SU-DHL-6 (cell line): ENCODE measurements at regions not wholly inside any gene's neighbourhood (a gene's known extent, or its start where the extent isn't known, plus 50 kb on each side); places are given as distances from the start of the nearest gene placed in this dataset.

Experiments used
- H2AFZ ChIP-seq: fragments of 200-600 bp; sonication (generic); 2 replicates; pipeline ENCODE4 v1.6.1; 2014; ENCODE audit warnings: low read depth, mild to moderate bottlenecking, moderate library complexity, mixed read lengths, antibody characterized with exemption, low read length; ENCODE audit not compliant: severe bottlenecking
- H3F3A ChIP-seq: fragments of 200-600 bp; shearing (Covaris generic); 2 replicates; pipeline ENCODE4 v1.6.0; 2016; ENCODE audit warnings: antibody characterized with exemption, mild to moderate bottlenecking; ENCODE audit not compliant: insufficient read depth
- H3K27ac ChIP-seq: fragments of 200-600 bp; sonication (generic); 2 replicates; pipeline ENCODE4 v1.5.1; 2016; ENCODE audit warnings: low read depth, mild to moderate bottlenecking, low read length, moderate library complexity, mixed read lengths
- H3K27me3 ChIP-seq: fragments of 200-600 bp; sonication (generic), shearing (Covaris generic); 2 replicates; pipeline ENCODE4 v1.6.0; 2014; ENCODE audit warnings: mild to moderate bottlenecking, low read length
- H3K36me3 ChIP-seq: fragments of 200-600 bp; sonication (generic); 2 replicates; pipeline ENCODE4 v1.6.1; 2014; ENCODE audit warnings: mild to moderate bottlenecking, low read length, mixed read lengths
- H3K4me2 ChIP-seq: fragments of 300-600, 200-600 bp; shearing (Covaris generic), sonication (generic); 2 replicates; pipeline ENCODE4 v1.6.0; 2014; ENCODE audit warnings: low read length, low read depth, mild to moderate bottlenecking; ENCODE audit not compliant: poor library complexity, severe bottlenecking
- H3K4me3 ChIP-seq: fragments of 200-600 bp; sonication (generic); 2 replicates; pipeline ENCODE4 v1.5.1; 2014; ENCODE audit warnings: antibody characterized with exemption, low read length, mild to moderate bottlenecking, mixed read lengths; ENCODE audit not compliant: insufficient read depth, poor library complexity, severe bottlenecking
- H3K79me2 ChIP-seq: fragments of 200-600 bp; sonication (generic); 2 replicates; pipeline ENCODE4 v1.6.1; 2014; ENCODE audit warnings: mild to moderate bottlenecking, low read length, moderate library complexity; ENCODE audit not compliant: insufficient read depth
- H3K9ac ChIP-seq: fragments of 200-600 bp; sonication (generic); 2 replicates; pipeline ENCODE4 v1.7.0; 2014; ENCODE audit warnings: mild to moderate bottlenecking, low read length
- H3K9me2 ChIP-seq: fragments of 200-600 bp; sonication (generic); replicated peaks from 2 replicates; pipeline ENCODE4 v1.6.1; 2014; ENCODE audit warnings: low read length; ENCODE audit not compliant: insufficient read depth
- H3K9me3 ChIP-seq: fragments of 200-600 bp; sonication (generic); 2 replicates; pipeline ENCODE4 v1.6.1; 2014; ENCODE audit warnings: low read length, mixed read lengths; ENCODE audit not compliant: insufficient read depth
- H4K20me1 ChIP-seq: fragments of 200-600 bp; sonication (generic); 2 replicates; pipeline ENCODE4 v1.6.1; 2014; ENCODE audit warnings: low read depth, mild to moderate bottlenecking, antibody characterized with exemption, low read length, moderate library complexity, mixed read lengths
- CTCF ChIP-seq: fragments of 200-600 bp; sonication (generic); IDR thresholded peaks from one replicate; pipeline ENCODE4 v1.5.1; 2017; ENCODE audit warnings: antibody characterized with exemption, mild to moderate bottlenecking, low read length, moderate library complexity; ENCODE audit not compliant: insufficient read depth, poor library complexity, severe bottlenecking
- EZH2phosphoT487 ChIP-seq: fragments of 200-600 bp; sonication (generic), shearing (Covaris generic); conservative IDR thresholded peaks from 2 replicates; pipeline ENCODE4 v1.6.1; 2018; ENCODE audit warnings: mild to moderate bottlenecking, antibody characterized with exemption, low read length, moderate library complexity, mixed read lengths

- Histone ChIP-seq H3K79me2 (no peaks in the 10 kb centered on the region), H3K9ac (no peak overlapping the region), H3K27me3 (no peaks in the 10 kb centered on the region), H2AFZ (no peak overlapping the region), H3K27ac (no peak overlapping the region), H3F3A (no peaks in the 10 kb centered on the region), H3K9me3 (no peaks in the 10 kb centered on the region), H3K4me2 (no peak overlapping the region), H4K20me1 (no peaks in the 10 kb centered on the region), H3K36me3 (no peaks in the 10 kb centered on the region), H3K4me3 (no peak overlapping the region), H3K9me2 (no peaks in the 10 kb centered on the region)
- TF ChIP-seq EZH2phosphoT487 (no peak), CTCF (no peak)
Measured at GRCh38 chr5:143698574-143698973, 113.4 kb upstream of the HMHB1 start.

- no peaks in the 10 kb centered on the region for H3K27me3 ChIP-seq
- no peaks in the 10 kb centered on the region for H3K9me3 ChIP-seq
- H4K20me1 ChIP-seq: no peaks in the 10 kb centered on the region
- H3K4me3 ChIP-seq: no peak overlapping the region
- no peaks in the 10 kb centered on the region for H3K9me2 ChIP-seq
- H2AFZ ChIP-seq: no peak overlapping the region
- TF ChIP-seq CTCF (no peak), EZH2phosphoT487 (no peak)
- H3F3A ChIP-seq: no peaks in the 10 kb centered on the region
- H3K27ac ChIP-seq: no peak overlapping the region
- no peaks in the 10 kb centered on the region for H3K79me2 ChIP-seq
- H3K9ac ChIP-seq: no peak overlapping the region
- no peaks in the 10 kb centered on the region for H3K36me3 ChIP-seq
- H3K4me2 ChIP-seq: no peak overlapping the region
Measured at GRCh38 chr5:143696921-143697320, 115.0 kb upstream of the HMHB1 start.

- Histone ChIP-seq H3K9me2 (no peaks in the 10 kb centered on the region), H3K27me3 (no peaks in the 10 kb centered on the region), H3K9me3 (no peaks in the 10 kb centered on the region), H3F3A (no peaks in the 10 kb centered on the region), H4K20me1 (no peaks in the 10 kb centered on the region), H3K4me3 (no peak overlapping the region), H3K27ac (no peak overlapping the region), H3K36me3 (no peaks in the 10 kb centered on the region), H3K79me2 (no peaks in the 10 kb centered on the region), H2AFZ (no peak overlapping the region), H3K9ac (no peak overlapping the region), H3K4me2 (no peak overlapping the region)
- TF ChIP-seq EZH2phosphoT487 (no peak), CTCF (no peak)
Measured at GRCh38 chr5:143695941-143696340, 116.0 kb upstream of the HMHB1 start.
